GM23248 (cell line): ENCODE measurements at regions not wholly inside any gene's neighbourhood (a gene's known extent, or its start where the extent isn't known, plus 50 kb on each side); places are given as distances from the start of the nearest gene placed in this dataset.

Source experiments
- DNase-seq: peaks from one replicate; pipeline ENCODE4 v3.0.0-alpha.2; 2015
- H2AFZ ChIP-seq: fragments of 200-600 bp; sonication (generic); 2 replicates; pipeline ENCODE4 v1.6.1; 2016; ENCODE audit warnings: antibody characterized with exemption
- H3F3A ChIP-seq: fragments of 200-600 bp; sonication (generic); 2 replicates; pipeline ENCODE4 v1.6.1; 2016; ENCODE audit warnings: mild to moderate bottlenecking, antibody characterized with exemption, mixed run types; ENCODE audit not compliant: insufficient read depth
- H3K27ac ChIP-seq: fragments of 200-600 bp; sonication (generic); 2 replicates; pipeline ENCODE4 v1.5.1; 2016; ENCODE audit warnings: mild to moderate bottlenecking
- H3K27me3 ChIP-seq: fragments of 200-600 bp; sonication (generic); replicated peaks from 2 replicates; pipeline ENCODE4 v1.6.1; 2016; ENCODE audit warnings: mild to moderate bottlenecking; ENCODE audit not compliant: insufficient read depth
- H3K36me3 ChIP-seq: fragments of 200-600 bp; sonication (generic); 2 replicates; pipeline ENCODE4 v1.6.1; 2016; ENCODE audit warnings: low read depth, mild to moderate bottlenecking
- H3K4me1 ChIP-seq: fragments of 200-600 bp; sonication (generic); 2 replicates; pipeline ENCODE4 v1.6.1; 2016; ENCODE audit warnings: mild to moderate bottlenecking; ENCODE audit not compliant: insufficient read depth
- H3K4me2 ChIP-seq: fragments of 200-600 bp; sonication (generic); one replicate; pipeline ENCODE4 v1.6.1; 2016; ENCODE audit warnings: mild to moderate bottlenecking; ENCODE audit not compliant: unreplicated experiment
- H3K4me3 ChIP-seq: fragments of 200-600 bp; sonication (generic); 2 replicates; pipeline ENCODE4 v1.5.1; 2016; ENCODE audit warnings: mild to moderate bottlenecking
- H3K79me2 ChIP-seq: fragments of 200-600 bp; sonication (generic); 2 replicates; pipeline ENCODE4 v1.6.1; 2016; ENCODE audit warnings: mild to moderate bottlenecking; ENCODE audit not compliant: insufficient read depth
- H3K9ac ChIP-seq: fragments of 200-600 bp; sonication (generic); 2 replicates; pipeline ENCODE4 v1.6.1; 2016; ENCODE audit warnings: mild to moderate bottlenecking
- H3K9me2 ChIP-seq: fragments of 200-600 bp; sonication (generic); 2 replicates; pipeline ENCODE4 v1.6.1; 2016; ENCODE audit warnings: mixed run types, mild to moderate bottlenecking, moderate library complexity; ENCODE audit not compliant: insufficient read depth
- H3K9me3 ChIP-seq: fragments of 200-600 bp; sonication (generic); one replicate; pipeline ENCODE4 v1.6.1; 2017; ENCODE audit warnings: low read depth
- H4K20me1 ChIP-seq: fragments of 200-600 bp; sonication (generic); 2 replicates; pipeline ENCODE4 v1.6.0; 2016; ENCODE audit not compliant: insufficient read depth
- EZH2 ChIP-seq: fragments of 200-600 bp; sonication (generic); IDR thresholded peaks from 2 replicates; pipeline ENCODE4 v1.6.1; 2018; ENCODE audit warnings: antibody characterized with exemption, mild to moderate bottlenecking; ENCODE audit not compliant: insufficient read depth, poor library complexity, severe bottlenecking
- EZH2phosphoT487 ChIP-seq: fragments of 200-600 bp; sonication (generic); IDR thresholded peaks from 2 replicates; pipeline ENCODE4 v1.6.1; 2018; ENCODE audit warnings: antibody characterized with exemption, moderate library complexity, mild to moderate bottlenecking, low read depth; ENCODE audit not compliant: insufficient read depth
- WGBS, 2 experiments: methylation state at CpG; one replicate each; pipeline ENCODE4 v1.1.6; 2015 to 2017; ENCODE audit warnings: low lambda C conversion rate in 2 of 2, low coverage in 1 of 2; ENCODE audit errors: missing lambda C conversion rate in 2 of 2; 5-methylcytosine and 5-hydroxymethylcytosine counted together
- in situ Hi-C: fragments of 300-500 bp; cut with MboI; formaldehyde crosslinking; loops from 2 replicates; pipeline ENCODE4 v1.15.0; 2020

- no peak overlapping the region for H2AFZ ChIP-seq
- in situ Hi-C loops = loop anchor here (10.0 kb wide), 4 partner anchors 210 to 560 kb away; partner anchors contain the start of gene WNT5A
- 73 to 82% methylated on average over 3 of the region's 3 CpGs for whole genome bisulfite sequencing, 2 experiments
- no peaks in the 10 kb centered on the region for H4K20me1 ChIP-seq
- no peaks in the 10 kb centered on the region for H3K79me2 ChIP-seq
- H3K9me3 ChIP-seq = no peaks in the 10 kb centered on the region
- peaks cover 87% of the 10 kb centered on the region for H3F3A ChIP-seq
- no peaks in the 10 kb centered on the region for H3K27me3 ChIP-seq
- H3K36me3 ChIP-seq = no peaks in the 10 kb centered on the region
- no peak overlapping the region for H3K9ac ChIP-seq
- peak overlapping the region; percentile 17 for H3K4me2 ChIP-seq
- no peak overlapping the region for H3K4me3 ChIP-seq
- TF ChIP-seq EZH2 (no peak), EZH2phosphoT487 (0 out of 2 replicates have a peak, but pooled peaks have one; percentile 55)
- DNase-seq = peak; percentile 42
- peaks cover 79% of the 10 kb centered on the region for H3K4me1 ChIP-seq
- peak overlapping the region; percentile 41 for H3K27ac ChIP-seq
- no peaks in the 10 kb centered on the region for H3K9me2 ChIP-seq
These were observed 237.4 kb upstream of the LRTM1 start for GRCh38 chr3:55165278-55165677.

- H3K79me2 ChIP-seq = no peaks in the 10 kb centered on the region
- no peak overlapping the region for H3K4me3 ChIP-seq
- WGBS, 2 experiments = 38 to 50% methylated on average over 1 of the region's 1 CpG
- TF ChIP-seq EZH2 = no peak
- no peak for TF ChIP-seq EZH2phosphoT487
- no peak overlapping the region for H3K9ac ChIP-seq
- H3K4me2 ChIP-seq = peak overlapping the region; percentile 17
- H4K20me1 ChIP-seq = no peaks in the 10 kb centered on the region
- peak; percentile 54 for DNase-seq
- in situ Hi-C loops = loop anchor here (10.0 kb wide), 4 partner anchors 210 to 560 kb away; partner anchors contain the start of gene WNT5A
- H2AFZ ChIP-seq = no peak overlapping the region
- H3K9me2 ChIP-seq = no peaks in the 10 kb centered on the region
- H3K27ac ChIP-seq = peak overlapping the region; percentile 41
- peaks cover 84% of the 10 kb centered on the region for H3F3A ChIP-seq
- H3K4me1 ChIP-seq = peaks cover 78% of the 10 kb centered on the region
- no peaks in the 10 kb centered on the region for H3K36me3 ChIP-seq
- H3K27me3 ChIP-seq = no peaks in the 10 kb centered on the region
- no peaks in the 10 kb centered on the region for H3K9me3 ChIP-seq
These were observed 237.0 kb upstream of the LRTM1 start for GRCh38 chr3:55164876-55165275.

- Histone ChIP-seq H3K9me3 (no peaks in the 10 kb centered on the region), H3K4me3 (no peak overlapping the region), H3K27me3 (no peaks in the 10 kb centered on the region), H3K4me2 (no peak overlapping the region), H3F3A (peaks cover 88% of the 10 kb centered on the region), H3K9me2 (no peaks in the 10 kb centered on the region), H4K20me1 (no peaks in the 10 kb centered on the region), H3K4me1 (peaks cover 82% of the 10 kb centered on the region), H3K79me2 (no peaks in the 10 kb centered on the region), H2AFZ (no peak overlapping the region), H3K9ac (no peak overlapping the region), H3K27ac (no peak overlapping the region), H3K36me3 (no peaks in the 10 kb centered on the region)
- no peak for DNase-seq
- in situ Hi-C loops = loop anchor here (10.0 kb wide), 4 partner anchors 209 to 561 kb away; partner anchors contain the start of gene WNT5A
- TF ChIP-seq EZH2phosphoT487 (no peak), EZH2 (no peak)
These were observed 236.3 kb upstream of the LRTM1 start for GRCh38 chr3:55164191-55164590.

- no peak overlapping the region for H3K4me3 ChIP-seq
- in situ Hi-C loops = loop anchor here (10.0 kb wide), 4 partner anchors 209 to 561 kb away; partner anchors contain the start of gene WNT5A
These were observed 235.6 kb upstream of the LRTM1 start for GRCh38 chr3:55163421-55163820.

More at GRCh38 chr3:55163421-55163820, 235.6 kb upstream of the LRTM1 start:
- Histone ChIP-seq H3K9me2 (no peaks in the 10 kb centered on the region), H3K79me2 (no peaks in the 10 kb centered on the region), H3K4me1 (peaks cover 82% of the 10 kb centered on the region), H3K4me2 (no peak overlapping the region), H3K27me3 (no peaks in the 10 kb centered on the region), H3K9ac (no peak overlapping the region), H3K27ac (peak overlapping the region; percentile 98; the same call in 1 of the 2 replicates), H3K9me3 (no peaks in the 10 kb centered on the region), H3F3A (peaks cover 88% of the 10 kb centered on the region), H2AFZ (no peak overlapping the region), H3K36me3 (no peaks in the 10 kb centered on the region), H4K20me1 (no peaks in the 10 kb centered on the region)
- TF ChIP-seq EZH2 (no peak), EZH2phosphoT487 (no peak)
- 93 to 98% methylated on average over 5 of the region's 5 CpGs for WGBS, 2 experiments
- DNase-seq = no peak
